Testis (tissue), 2 donors: ENCODE measurements at regions not wholly inside any gene's neighbourhood (a gene's known extent, or its start where the extent isn't known, plus 50 kb on each side); places are given as distances from the start of the nearest gene placed in this dataset.

Source experiments
- CTCF ChIP-seq, 3 experiments: fragments of 450-650 bp in 2 of 3; fragments of 200-600 bp in 1 of 3; sonication (generic) in 1 of 3; IDR thresholded peaks; one replicate each; pipeline ENCODE4 v1.5.1; 2016 to 2019; ENCODE audit warnings: antibody characterized with exemption in 3 of 3, mild to moderate bottlenecking in 2 of 3, moderate library complexity in 1 of 3
- POLR2A ChIP-seq: fragments of 450-650 bp; IDR thresholded peaks from one replicate; pipeline ENCODE4 v1.6.1; 2017; ENCODE audit warnings: antibody characterized with exemption, mild to moderate bottlenecking, moderate library complexity

DNA sequence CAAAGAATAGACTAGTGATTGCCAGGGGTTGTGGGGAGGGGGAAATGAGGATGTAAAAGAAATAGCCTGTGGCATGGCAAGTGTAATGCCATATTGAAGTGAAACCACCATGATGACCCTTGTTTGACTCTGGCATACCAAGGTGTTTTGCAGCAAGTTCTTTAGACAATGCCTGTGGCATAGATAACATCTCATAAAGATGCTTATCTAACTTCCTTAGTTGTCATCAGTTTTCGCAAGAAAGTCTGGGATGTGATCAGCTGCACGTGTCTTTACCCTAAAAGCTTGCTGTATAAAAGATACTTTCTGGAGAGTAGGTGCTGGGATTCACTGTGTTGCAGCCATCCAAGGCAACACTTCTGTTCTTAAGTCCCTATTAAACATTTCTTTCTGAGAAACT lies 176.1 kb upstream of the MAGEB16 start:
- TF ChIP-seq CTCF (IDR thresholded peaks at IDR 0.05) (no peak), POLR2A (no peak)
